HG03442 (cell line): ENCODE measurements at regions not wholly inside any gene's neighbourhood (a gene's known extent, or its start where the extent isn't known, plus 50 kb on each side); places are given as distances from the start of the nearest gene placed in this dataset.

Experiments used
- ATAC-seq: cut with Tn5 transposase; IDR thresholded peaks from one replicate; pipeline ENCODE4 v1.9.1; 2021; ENCODE audit warnings: mild to moderate bottlenecking, moderate library complexity; ENCODE audit not compliant: unreplicated experiment

DNA sequence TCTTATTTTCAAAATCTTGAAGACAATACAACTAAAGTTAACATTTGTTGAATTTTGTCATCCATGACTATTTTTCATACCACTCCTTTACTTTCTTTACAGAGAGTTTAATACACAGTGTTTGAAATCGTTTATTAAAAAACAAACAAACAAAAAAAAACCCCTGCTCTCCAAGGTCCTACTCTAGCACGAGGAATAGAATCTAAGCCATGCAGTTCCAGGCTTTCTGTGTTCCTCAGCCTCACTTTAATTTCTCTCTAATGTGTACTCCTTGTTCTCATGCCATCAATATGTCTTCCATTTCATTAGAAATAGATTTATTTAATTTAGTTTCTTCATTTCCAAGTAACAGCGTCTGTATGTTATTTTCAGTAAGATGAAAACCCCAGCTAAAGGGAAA lies 381.2 kb upstream of the MC4R start:
- ATAC-seq = no peak

DNA sequence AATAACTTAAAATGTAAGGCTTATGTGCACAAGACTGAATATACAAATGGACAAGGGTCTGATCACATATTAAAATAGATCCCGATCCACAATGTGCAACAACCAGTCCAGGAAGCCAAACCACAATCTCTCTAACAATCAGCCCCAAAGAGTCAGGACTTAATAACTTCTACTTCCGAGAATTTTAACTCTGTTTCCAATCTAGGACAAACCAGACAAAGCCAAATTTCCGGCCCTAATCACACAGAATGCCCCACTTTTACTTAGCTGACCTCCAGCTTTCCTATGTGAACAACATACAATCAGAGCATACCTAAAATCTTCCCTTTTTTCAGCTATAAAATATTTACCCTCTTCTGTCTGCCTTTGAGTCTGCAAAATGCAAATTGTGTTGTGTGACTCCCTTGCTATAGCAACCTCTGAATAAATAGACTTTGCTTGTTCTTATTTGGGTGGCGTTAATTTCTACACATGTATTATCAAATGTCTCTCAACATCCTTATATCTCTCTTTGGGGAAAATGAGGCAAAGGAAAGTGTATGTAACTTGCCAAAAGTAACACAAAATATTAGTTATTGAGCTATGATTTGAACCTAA lies 381.9 kb upstream of the MC4R start:
- no peak for ATAC-seq

DNA sequence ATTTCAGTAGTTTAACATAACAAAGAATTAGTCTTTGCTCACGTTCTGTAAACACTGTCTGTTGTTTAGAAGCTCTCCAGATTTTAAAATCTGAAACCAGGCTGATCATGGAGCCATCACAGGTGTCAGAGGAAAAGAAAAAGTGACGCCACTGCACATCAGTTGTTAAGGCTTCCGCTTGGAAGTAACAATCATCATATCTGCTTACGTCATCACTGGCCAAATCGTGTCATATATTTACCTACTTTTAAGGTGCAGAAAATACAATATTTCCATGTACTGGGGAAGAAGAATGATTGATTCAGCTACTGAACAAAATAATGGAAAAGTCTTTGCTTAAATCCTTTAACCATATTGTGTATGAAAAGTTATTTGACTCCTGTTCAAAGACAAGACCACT lies 382.6 kb upstream of the MC4R start:
- ATAC-seq = no peak

DNA sequence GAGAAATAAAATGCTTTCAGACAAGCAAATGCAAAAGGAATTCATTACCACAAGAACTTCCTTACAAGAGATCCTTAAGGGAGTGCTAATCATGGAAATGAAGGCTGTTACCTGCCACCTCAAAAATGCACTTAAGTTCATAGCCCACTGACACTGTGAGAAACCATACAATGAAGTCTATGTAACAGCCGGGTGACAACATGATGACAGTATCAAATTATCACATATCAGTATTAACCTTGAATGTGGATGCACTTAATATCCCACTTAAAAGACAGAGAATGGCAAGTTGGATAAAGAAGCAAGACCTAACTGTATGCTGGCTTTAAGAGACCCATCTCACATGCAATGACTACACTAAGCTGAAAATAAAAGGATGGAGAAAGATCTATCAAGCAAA lies 403.4 kb upstream of the MC4R start:
- ATAC-seq = no peak

DNA sequence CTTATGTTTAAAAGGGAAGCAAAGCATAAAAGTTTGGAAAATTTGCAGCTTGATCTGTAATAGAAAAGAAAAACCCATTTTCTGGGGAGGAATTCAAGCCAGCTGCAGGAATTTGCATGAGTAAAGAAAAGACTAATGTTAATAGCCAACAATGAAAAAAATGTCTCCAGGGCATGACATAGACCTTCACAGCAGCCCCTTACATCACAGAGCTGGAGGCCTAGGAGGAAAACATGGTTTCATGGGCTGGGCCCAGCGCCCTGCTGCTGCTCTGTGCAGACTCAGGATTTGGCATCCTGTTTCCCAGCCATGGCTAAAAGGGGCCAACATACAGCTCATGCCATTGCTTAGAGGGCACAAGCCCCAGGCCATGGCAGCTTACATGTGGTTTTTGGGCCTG lies 411.6 kb upstream of the MC4R start:
- no peak for ATAC-seq

DNA sequence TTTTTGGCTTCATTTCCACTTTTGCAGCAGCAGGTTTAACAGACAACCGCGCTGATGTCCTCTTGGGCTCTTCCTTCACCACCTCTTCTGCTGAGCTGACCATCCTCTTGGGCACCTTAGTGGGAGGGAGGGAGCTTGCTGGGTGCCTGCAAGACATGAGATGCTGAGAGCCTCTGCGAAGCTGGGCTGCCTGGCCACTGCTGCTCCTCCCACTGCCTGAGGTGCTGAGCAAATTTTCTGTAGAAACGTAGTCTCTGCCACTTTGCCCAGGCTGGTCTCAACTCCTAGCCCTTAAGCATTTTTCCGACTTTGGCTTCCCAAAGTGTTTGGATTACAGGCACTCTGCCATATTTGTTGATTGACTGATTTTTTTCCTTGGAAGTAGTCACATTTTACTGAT lies 422.2 kb upstream of the MC4R start:
- ATAC-seq = no peak

DNA sequence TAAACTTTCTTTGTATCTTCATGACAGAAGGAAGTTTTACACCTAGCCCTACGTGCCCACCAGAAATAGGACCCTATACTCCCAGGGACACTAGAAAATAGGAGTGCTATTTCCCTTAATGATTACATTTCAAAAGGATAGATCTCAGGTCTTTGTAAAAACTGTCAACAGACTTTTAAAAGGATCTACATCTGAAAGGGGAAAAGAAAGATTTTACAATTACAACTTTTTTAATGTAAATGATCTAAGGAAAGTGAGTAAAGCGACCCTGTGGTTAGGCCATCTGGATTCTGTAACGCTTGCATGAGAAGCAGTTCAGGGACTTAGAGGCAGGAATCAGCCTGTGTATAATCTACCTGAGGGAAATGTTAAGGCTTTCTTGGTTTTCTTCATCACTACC lies 431.8 kb upstream of the MC4R start:
- ATAC-seq = no peak

DNA sequence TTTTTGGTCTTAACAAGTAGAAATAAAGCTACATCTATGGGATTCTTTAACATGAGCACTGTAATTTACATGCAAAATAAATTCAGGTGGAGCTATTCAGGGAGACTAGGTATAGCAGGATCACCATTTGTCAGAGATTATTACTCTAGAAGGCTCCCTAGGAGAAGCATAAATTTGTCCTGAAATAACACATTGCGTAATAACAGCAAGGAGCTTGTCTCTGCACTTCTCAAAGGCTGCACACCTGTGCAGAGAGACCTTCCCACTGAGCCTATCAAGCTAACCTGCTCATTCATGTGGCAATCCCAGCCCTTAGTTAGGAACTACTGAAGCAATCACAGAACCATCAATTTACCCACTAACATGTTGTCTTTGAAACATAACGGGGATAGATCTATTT lies 437.4 kb upstream of the MC4R start:
- no peak for ATAC-seq

DNA sequence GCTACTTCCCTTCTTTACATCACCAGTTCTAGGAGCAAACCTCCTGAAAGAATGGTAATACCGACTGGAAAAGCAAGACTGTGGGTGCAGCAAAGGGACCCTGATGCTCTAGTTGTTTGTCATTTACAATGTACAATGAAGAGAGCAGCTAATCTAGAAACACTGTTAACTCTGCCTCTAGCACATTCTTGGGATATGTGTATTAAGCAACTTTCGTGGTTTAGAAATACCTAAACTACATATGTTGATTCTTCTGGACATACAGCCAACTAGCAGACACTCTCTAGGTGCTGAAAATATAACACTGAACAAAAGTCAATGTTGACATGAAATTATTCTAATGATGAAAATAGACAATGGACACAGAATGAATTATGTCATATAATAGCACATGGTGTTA lies 440.3 kb upstream of the MC4R start:
- ATAC-seq = no peak

DNA sequence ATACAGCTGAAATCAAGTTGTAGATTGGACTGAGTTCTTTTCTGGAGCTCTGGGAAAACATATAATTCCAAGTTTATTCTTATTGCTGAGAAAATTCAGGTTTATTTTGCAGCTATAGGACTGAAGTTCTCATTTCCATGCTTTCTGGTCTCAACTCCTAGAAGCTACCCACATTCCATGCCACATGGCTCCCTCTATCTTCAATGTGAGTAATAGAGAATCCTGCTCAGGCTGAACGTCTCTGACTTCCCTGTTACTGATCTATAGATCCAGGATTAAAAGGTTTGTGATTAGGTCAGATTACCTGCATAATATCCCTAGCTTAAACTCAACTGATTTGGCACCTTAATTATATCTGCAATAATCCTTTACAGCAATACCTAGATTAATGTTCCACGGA lies 453.8 kb upstream of the MC4R start:
- ATAC-seq = no peak

DNA sequence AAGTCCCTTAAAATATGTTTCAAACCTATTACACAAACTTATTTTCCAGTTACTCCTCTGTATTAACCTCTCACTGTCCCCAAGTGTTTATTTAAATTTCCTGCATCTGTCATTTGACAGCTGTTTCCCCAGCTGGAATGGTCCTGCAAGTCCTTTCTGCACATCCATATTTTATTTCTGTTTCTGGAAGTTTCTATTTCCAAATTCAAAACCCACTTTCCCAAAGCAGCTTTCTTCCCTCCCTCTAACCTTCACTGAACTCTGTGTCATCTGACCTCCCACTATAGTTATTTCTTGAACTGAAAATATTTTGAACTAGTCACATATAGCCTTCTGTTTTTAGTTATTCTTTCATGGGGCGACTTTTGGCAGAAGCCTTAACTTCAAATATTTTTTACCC lies 459.4 kb upstream of the MC4R start:
- ATAC-seq = no peak

DNA sequence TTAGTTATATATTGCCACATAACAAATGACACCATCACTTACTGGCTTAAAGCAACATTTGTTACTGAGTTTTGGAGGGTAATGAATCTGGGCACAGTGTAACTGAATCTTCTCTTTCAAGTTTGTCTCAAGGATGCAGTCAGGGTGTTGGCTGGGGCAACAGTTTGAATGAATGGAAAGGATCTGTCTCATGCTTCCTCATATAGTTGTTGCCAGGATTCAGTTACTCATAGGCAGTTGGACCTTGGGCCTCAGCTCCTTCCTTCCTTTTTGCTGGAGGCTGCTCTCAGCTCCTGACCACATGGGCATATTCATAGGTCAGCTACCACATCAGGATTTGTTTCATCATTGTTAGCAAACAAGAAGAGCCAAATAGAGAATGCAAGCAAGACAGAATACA lies 466.1 kb upstream of the MC4R start:
- ATAC-seq = no peak

DNA sequence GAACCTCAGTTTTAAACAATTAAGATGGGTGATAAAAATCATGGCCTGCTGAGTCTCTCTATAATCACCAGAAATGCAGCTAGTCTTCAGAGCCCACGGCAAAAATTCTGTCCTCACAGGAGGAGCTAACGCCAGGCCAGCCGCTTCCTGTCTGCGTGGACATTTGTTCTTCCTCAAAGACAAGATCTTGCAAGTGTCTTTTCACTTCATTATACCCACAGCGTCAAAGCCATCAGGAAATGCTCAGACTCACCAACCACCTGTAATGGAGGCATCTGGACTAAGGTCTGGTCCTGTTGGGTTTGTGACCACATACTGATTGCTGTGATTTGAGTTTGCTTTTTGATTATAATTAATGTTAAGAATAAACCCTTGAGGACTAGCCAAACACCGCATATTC lies 473.8 kb upstream of the MC4R start:
- no peak for ATAC-seq

DNA sequence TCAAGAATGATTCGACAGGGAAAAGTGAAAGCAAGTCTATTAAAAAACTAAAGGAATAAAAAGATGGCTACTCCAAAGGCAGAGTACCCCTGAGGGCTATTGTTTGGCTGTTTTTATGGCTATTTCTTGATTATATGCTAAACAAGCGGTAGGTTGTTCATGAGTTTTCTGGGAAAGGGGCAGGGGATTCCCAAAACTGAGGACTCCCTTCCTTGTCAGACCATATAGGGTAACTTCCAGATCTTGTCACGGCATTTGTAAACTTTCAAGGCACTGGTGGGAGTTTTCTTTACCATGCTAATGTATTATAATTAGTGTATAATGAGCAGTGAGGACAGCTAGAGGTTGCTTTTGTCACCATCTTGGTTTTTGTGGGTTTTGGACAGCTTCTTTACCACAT lies 474.9 kb upstream of the MC4R start:
- ATAC-seq = no peak

DNA sequence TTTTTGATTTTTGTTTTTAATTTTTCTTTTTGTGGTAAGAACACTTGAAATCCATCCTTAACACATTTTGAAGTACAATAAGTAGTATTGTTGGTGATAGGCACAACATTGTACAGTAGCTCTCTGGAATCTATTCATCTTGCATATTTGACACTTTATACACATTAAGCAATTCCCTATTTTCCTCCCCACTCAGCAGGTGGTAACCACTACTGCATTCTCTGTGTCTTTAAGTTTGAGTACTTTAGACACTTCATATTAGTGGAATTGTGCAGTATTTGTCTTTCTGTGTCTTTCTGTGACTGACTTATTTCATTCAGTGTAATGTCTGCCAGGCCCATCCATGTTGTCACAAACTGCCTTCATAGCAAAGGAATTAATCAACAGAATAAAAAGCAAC lies 471.7 kb upstream of the CDH20 start:
- no peak for ATAC-seq

DNA sequence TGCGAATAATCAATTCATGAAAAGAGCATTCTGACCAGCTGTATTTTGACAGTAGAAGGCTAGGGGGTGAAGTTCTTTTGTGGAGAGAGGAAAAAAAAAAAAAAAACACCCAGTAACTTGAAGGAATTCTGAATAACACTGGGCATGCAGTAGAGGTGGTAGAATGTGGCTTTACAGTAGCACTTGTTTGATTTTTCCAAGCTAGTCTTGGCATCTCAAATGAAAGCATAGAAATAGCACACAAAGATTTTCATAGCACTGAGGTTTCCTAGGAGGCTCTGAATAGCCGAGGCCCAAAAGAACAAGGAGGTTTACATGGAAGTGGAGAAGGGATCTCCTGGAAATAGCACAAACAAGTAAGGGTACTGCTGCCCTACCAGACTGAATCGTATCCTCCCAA lies 470.2 kb upstream of the CDH20 start:
- ATAC-seq = no peak

DNA sequence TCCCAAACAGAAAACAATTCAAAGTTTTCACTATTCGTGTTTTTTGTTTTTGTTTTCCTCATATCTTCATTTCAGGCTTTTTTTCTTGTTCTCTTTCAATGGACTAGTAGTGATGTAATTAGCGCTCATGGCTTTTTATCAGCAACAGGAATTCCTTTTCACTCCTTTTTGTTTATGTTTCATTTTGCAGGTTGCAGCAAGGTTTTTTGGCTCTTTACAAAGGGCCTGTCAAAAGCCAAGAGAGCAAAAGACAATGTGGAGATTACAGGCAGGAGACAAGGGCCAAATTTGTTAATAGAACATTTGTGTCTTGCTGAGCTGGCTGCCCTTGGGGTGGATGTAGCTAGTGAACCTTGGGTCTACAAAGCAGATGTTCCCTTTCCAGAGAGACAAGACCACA lies 467.4 kb upstream of the CDH20 start:
- ATAC-seq = no peak

DNA sequence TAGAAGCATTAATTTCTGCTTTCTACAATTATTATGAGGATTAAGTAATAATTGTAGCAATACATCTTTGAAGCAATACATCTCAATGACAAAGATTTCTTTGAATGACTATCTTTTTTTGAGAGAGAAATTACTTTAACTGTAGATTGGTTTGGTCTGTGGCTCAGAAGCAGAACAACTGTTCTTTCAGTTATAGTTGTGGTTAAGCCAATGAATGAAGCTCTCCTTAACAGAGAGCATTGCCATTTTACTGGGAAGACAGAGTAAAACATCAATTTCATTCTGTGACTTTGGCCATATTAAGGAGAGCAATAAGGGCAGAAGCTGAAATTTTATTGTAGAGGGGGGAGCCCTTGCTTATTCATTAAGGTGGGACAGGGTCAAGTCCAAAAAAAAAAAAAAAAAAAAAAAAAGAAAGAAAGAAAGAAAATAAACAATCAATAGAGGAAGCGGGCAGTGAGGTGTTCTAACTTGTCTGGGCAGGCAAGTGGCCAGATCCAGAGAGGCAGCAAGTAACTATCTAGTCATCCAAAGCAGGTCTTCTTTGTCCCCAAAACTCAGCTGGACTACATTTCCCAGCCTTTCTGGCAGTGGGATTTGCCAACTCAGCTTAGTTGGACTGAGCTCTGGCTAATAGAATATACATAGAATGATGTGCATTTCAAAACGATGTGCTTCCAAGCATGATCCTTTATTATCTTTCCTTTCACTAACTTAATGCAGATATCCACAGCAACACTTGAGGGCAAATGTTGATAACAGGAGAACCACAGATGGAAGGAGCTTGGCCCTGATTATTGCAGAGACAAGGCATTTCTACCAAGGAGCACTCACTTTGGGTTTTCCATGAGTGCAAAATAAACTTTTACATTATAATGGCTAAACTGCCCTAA lies 462.7 kb upstream of the CDH20 start:
- ATAC-seq = no peak

DNA sequence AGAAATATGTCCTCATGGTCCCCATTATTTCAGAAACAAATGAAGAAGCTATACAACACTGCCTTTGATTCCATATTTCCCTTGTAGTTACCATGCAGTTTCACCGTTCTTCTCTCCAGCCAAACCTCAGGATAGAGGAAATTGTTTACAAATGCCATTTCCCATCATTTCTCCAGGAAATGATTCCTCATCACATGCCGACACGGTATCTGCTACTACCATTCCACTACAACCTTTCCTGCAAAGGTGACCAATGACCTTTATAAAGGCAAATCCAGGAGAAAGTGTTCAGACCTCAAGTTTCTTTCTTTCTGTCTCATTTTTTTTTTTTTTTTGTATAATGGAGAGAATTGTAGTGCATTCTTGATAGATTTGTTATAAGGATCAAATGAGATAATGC lies 460.8 kb upstream of the CDH20 start:
- no peak for ATAC-seq

DNA sequence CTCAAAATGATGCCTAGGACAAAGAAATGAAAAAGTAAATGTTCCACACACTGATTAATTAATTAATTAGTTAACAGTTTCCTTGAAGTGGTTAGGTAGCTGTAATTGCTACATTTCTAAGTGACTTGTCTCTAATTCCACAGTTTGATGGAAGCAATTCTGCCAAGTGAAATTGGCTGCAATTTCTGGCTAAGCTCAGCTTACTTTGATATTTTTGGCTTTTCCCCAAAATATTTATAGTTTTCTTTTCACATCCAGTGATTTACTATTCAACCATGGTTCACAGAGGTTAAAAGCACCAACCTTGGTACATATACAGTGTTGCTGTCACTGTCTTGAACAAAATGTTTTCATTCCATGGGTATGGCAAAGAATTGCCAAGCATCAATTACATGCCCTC lies 459.5 kb upstream of the CDH20 start:
- no peak for ATAC-seq

DNA sequence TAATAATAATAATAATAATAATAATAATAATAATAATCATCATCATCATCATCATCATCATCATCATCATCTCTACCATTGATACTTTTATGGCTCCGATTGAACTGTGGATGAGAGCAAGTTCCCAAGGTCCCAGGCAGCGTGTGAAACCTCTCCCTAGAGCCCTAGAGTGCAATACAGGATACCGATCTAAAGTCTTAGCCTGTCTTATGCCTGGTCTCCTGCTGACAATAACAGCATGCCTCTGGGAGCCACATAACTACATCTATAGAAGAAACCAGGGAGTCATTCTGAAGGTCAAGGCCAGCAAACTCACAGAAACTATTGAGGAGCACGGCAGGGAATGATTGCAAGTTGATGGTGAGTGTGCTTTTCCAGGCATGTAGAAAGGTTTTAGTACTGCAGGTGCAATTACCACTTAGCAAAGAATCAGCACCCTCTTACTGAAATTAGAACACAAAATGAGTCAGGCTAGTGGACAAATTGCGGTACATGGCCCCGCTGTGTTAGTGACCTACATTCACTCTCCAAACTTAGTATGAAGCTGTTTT lies 457.2 kb upstream of the CDH20 start:
- ATAC-seq = no peak

DNA sequence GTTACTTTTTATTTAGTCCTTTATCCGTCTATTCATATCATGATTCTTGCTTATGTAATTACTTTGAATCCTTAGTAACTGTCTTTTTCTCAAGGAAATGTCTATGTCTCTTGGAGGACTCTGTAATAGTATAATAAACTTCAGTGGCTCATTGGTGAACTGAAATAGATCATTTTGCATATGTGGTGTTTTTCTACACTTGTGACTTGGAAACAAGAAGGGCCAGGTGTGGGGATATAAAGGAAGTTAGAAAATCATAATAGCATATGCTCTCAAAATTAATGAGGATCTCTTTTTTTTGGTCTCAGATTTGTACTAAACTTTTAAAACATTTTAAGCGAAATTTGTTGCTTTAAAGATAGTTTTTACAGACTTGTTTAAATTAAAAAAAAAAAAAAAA lies 453.0 kb upstream of the CDH20 start:
- ATAC-seq = no peak

DNA sequence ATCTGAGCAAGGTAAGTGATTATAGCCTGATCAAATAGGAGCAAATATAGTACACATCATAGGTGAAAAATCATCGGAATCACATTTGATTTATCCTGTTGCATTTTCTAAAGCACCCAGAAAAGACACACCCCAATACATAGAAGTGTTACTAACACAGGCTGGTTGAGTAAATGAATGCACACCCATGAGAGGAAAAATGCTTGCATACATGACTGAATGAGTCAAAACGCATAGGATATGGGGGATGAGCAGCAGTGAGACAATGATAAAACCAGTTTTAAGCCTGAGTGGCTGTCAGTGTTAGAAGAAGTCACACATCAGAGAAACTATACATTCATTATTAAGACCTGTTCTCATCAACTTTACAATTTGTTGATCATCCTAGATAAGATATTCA lies 449.6 kb upstream of the CDH20 start:
- no peak for ATAC-seq
